Activated T-cell treated with anti-CD3 and anti-CD28 coated beads, Interleukin-2, amount 50 U/mL, for 48 hours (primary cell): ENCODE measurements at regions not wholly inside any gene's neighbourhood (a gene's known extent, or its start where the extent isn't known, plus 50 kb on each side); places are given as distances from the start of the nearest gene placed in this dataset.

ENCODE experiments used
- DNase-seq, 2 experiments: peaks; one replicate each; pipeline ENCODE4 v3.0.0-alpha.2; 2020

DNA sequence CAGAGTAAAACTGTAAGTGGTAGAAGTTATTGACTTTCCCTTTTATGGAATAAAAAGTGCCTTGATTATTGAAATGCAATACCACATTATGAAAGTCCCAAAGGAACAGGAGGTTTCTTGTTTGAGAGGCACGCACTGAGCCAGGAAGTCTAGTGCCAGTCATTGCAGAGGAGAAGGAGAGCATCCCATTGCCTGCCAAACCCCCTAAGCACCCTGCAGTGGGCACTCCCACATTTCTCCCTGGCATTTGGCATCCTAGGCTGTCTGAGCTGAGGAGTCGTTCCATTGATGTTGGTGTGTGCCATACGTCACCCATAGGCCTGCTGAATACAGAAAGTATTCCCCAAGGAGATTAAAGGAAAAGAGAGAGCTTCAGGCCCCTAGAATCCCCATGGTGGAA, 85.7 kb upstream of the MBNL2 start:
- DNase-seq, result no peak

- no peak for DNase-seq
Observed at GRCh38 chr13:97139691-97140090, 82.4 kb upstream of the MBNL2 start.

DNA sequence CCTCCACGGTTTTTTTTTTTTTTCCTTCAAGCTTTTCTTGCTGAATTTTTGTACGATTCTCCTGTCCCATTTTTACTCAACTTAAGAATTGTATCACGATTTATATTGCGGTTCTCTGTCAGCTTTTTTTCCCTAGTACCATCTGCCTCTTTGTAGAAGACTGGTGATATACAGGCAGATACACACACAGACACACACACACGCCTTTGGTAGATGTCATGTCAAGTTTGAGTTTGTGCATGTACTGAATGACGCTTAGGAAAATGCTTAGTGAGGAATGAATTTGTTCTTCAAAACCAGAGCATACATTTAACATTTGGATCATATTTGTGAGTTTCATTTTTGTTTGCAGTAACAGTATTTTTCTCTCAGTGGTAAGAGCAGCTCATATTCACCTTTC, 82.0 kb upstream of the MBNL2 start:
- DNase-seq, result no peak

GRCh38 chr13:97140611-97141010, 81.5 kb upstream of the MBNL2 start:
- DNase-seq, result no peak

DNA sequence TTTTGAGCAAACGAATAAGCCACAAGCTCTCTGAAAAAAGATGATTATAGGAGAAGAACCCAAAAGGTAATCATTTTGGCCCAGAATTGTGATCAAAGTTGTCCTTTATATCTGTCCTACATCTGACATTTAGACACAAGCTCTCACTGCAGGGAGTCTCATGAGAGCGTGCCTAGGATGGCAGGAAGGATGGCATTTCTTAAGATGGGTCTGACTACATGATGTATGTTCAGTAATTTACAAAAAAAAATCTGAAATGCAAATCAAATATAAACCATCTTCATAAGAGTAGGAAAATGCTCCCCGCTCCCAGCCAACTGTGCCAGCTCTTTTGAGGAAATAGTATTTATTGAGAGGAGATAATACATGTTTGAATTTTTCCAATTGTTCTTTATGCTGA, 81.0 kb upstream of the MBNL2 start:
- DNase-seq, result no peak

DNA sequence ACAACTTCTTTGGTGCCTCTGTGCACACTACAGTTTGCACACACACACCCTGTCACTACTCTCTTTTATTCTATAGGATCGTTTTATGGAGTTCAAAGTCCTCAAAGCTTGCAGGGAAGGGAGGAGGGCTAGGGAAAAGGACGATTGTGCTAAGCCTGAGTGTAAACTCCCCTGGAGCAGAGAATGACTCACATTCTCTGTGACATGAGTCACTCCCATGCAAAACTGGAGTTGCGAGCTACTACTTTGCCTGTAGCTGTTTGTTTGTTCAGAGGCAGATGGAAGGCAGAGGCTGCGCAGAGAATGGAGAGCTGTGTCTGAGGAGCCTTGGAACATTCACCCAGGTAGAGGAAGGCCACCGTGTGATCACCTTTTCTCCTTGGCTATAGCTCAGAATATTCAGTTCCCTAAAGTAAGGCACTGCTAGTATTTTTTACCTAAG, 80.5 kb upstream of the MBNL2 start:
- peak; percentile 36 to 37 for DNase-seq

DNA sequence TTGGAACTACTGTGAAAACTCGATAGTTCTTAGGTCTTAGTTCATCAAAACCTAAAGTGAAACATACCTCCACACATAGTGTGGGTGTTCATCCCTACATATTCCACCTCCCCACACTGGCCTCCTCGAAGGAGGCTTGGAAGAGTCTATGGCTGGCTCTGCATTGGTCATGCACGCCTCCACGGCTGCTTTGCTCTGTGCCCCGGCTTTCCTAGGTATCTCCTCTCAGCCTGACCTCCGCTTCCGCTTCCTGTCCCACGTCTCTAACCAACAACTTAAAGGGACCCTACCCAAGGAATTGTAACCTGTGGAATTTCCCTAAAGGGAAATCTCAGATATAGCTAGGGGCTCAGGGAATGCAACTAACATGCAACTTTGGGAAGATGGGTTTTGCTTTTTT, 79.7 kb upstream of the MBNL2 start:
- no peak for DNase-seq

DNA sequence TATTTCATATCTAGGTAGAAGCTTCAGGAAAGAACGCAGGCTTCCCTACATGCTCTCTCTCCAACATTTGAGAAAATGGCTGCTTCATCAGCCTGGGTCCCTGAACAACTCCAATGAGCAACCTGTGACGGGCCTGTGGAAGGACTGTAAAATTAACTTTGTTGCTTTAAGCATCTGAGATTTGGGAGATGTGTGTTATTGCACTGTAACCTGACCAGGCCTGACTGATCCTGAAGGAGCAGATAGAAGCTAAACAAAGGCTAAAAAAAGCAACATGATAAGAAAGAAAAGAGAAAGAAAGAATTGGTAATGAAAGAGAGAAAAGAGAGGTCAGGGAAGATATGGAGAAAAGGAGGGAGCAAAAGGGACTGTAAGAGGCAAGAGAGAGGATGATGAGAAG, 77.1 kb upstream of the MBNL2 start:
- no peak for DNase-seq

- no peak for DNase-seq
Observed at GRCh38 chr13:97148894-97149293, 73.2 kb upstream of the MBNL2 start.

DNA sequence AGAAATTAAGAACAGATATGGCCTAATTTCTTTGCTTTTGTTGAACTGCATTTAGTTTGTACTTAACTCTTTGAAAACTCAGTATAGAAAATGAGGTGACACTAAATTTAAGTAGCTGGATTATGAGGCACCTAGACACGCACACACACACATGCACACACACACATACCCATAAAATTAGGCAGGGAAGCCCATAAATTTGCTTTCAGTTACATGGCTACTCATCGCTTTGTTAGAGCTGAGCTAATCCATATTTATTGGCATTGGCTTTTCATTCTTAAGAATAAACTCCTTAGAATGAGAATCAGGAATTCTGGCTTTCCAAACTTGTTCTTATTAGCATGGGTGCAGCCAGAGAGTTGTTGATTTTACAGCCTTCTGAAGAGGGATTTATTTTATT, 61.7 kb upstream of the MBNL2 start:
- DNase-seq, result no peak

DNA sequence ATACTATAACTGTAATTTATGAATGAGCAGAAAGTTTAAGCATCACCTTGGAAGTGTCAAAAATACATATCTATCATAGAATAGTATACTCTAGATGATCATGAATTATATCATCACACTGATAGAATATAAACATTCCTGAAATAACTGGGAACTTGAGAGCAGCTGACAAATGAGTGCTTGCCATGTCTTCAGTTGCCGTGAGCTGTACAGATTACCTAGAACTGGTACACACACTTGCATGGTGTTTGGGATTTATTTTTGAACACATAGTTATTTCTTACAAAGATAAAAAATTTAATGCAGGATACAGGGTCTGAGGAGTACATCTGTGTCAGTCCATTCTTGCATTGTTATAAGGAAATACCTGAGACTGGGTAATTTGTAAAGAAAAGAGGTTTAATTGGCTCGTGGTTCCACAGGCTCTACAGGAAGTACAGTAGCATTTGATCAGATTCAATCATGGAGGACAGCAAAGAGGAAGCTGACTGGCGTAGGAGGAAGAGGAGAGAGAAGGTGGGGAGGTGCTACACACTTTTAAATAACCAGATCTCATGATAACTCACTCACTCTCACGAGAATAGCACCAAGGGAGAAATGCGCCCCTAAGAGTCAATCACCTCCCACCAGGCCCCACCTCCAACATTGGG, 60.4 kb upstream of the MBNL2 start:
- DNase-seq, result no peak

DNA sequence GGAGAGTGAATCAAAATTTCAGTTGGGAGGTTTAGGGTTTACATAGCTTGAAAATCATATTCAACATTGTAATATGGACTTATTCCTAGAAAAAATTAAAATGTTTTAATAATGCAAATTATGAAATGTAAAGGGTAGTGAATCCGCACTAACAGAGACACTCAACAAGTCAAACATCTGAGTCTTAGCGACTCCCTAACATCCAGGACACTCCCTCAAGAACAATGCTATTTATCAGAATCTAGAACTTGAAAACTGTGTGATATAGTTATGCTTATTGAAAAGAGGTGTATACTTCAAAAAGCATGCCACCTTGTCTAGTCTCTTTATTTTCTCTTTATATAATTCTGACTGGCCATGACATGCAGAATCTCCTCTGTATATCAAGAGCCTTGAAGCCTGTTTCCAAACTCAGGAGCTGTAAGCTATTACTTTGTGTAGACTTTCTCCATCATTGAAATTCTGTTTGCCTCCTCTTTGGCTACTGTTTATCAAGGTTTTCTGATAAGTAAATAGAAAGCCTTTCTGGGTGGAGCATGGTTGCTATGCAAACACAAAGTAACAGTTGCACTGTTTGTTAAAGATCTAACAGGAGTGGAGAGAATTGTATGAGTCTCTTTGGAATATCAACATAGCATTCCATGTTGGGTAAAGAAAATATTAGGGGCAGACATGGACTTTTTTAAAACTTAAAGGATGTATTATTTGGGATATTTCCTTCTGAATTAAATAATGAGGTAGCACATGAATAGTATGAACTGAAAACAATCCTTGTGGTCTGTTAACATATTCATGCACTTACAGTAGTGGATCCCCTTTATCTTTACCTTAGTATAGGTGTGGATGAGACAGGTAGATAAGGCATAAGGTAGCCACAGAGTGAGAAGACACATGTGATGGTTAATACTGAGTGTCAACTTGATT, 56.4 kb upstream of the MBNL2 start:
- DNase-seq, result no peak

- no peak for DNase-seq
Observed at GRCh38 chr13:97171136-97171535, 51.0 kb upstream of the MBNL2 start.
